GM21723 (cell line): ENCODE measurements at regions not wholly inside any gene's neighbourhood (a gene's known extent, or its start where the extent isn't known, plus 50 kb on each side); places are given as distances from the start of the nearest gene placed in this dataset.
"Not testable (repeated sequence)": the region's sequence is repeated elsewhere in the genome, so short reads cannot be mapped to it uniquely, and the experiment has no call there.

Experiments used
- ATAC-seq: cut with Tn5 transposase; IDR thresholded peaks from one replicate; pipeline ENCODE4 v1.9.1; 2021; ENCODE audit warnings: mild to moderate bottlenecking, moderate library complexity; ENCODE audit not compliant: unreplicated experiment

GRCh38 chr14:101616202-101616601, 54.9 kb downstream of the DIO3 start:
- no peak for ATAC-seq

- ATAC-seq, result no peak
These were observed 58.2 kb downstream of the DIO3 start for GRCh38 chr14:101619484-101619883.

GRCh38 chr14:101620031-101620788, 58.9 kb downstream of the DIO3 start:
- ATAC-seq, result no peak

GRCh38 chr14:101620821-101621785, 59.8 kb downstream of the DIO3 start:
- ATAC-seq, result no peak

DNA sequence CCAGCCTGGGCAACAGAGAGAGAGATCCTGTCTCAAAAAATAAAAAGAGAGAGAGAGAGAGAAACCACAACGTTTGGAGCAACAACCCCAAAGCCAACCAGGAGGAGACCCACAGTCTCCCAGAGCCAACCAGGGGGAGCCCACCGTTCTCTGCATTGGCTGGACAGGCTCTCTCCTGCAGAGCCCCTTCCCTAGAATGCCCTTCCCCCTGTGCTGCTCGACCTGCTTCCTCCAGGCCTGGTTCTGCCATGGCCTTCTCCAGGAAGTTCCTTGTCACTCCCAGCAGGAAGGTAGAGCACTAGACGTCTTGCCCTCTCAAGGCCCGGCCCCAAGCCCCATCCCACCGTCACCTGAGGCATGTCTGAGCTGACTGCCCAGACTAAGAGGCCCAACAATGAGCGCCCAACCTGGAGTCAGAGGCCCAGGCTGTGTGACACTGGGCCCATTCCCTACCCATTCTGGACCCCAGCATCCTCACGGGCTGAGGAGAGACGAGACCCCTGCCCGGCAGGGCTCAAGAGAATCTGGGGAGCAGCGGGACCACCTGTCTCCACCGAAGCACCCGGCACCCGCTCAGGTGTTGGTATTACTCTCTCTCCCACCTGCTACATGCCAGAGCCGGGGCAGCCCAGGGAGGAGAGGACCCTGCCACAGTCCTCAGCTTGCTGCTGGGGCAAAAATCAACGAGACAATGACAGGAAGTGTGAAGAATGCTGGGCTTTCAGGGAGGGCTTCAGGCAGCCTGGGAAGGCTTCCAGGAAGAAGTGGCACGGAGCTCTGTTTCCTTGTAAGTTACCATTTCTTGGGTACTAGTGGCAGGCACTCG, 61.2 kb downstream of the DIO3 start:
- no peak for ATAC-seq

DNA sequence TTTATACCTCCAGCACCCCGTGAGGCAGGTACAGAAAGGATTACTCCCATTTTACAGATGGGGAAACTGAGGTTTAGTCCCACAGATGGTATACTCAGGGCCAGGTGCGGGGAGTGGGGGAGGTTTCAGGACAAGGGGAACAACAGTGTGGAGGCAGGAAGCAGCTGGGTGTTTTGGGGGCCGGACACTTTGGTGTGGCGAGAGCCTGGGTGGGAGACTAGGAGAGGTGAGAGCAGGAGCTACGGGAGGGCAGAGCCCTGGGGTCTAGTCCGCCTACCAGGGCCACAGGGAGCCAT, 61.7 kb downstream of the DIO3 start:
- ATAC-seq, result no peak

- ATAC-seq, result no peak
These were observed 62.6 kb downstream of the DIO3 start for GRCh38 chr14:101623685-101624444.

DNA sequence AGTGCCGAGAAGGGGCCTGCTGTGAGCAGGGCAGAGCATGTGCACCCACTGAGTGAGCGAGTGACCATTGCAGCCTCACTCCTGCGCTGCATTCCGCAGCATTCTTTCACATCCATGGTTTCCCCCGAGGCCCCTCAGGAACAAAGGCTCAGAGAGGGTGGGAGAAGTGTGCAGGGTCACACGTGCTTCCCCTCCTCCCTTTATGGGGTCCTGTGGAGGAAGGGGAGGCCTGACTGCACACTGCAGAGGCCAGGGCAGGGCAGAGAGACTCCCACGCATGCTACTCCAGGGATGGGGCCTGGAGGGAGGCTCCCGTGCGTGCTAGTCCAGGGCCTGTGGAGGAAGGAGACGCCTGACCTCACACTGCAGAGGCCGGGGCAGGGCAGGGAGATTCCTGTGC, 63.2 kb downstream of the DIO3 start:
- ATAC-seq, result no peak

DNA sequence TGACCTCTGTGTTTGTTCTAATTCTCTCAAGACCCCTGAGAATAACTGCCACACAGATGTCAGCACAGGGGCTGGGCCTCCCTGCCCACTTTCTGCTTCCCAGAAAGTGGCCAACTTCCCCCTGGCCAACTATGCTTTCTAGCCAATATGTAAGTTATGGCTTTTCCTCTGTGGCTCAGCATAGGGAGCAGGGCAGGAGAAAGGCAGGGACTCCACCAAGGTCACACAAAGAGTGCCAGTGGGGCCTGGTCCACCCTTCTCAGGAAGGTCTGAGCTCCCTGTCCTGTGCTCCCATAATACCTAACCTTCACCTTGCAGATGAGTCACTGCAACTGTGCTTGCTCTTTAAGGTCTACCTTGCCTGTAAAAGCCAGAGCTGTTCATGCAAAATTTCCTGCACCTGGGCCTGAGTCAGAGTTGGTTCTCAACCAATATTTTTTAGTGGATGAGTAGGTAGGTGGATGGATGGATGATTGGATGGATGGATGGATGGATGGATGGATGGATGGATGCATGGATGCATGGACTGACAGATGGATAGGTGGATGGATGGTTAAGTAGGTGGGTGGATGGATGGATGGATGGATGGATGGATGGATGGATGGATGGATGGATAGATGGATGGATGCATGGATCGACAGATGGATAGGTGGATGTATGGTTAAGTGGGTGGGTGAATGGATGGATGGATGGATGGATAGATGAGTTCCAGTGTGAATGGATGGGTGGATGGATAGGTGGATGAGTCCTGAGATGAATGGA, 64.2 kb downstream of the DIO3 start:
- no peak for ATAC-seq

- no peak for ATAC-seq
These were observed 65.0 kb downstream of the DIO3 start for GRCh38 chr14:101626331-101626730.

GRCh38 chr14:101627915-101628262, 66.6 kb downstream of the DIO3 start:
- no peak for ATAC-seq

GRCh38 chr14:101628471-101628966, 67.2 kb downstream of the DIO3 start:
- peak; percentile 81 for ATAC-seq

DNA sequence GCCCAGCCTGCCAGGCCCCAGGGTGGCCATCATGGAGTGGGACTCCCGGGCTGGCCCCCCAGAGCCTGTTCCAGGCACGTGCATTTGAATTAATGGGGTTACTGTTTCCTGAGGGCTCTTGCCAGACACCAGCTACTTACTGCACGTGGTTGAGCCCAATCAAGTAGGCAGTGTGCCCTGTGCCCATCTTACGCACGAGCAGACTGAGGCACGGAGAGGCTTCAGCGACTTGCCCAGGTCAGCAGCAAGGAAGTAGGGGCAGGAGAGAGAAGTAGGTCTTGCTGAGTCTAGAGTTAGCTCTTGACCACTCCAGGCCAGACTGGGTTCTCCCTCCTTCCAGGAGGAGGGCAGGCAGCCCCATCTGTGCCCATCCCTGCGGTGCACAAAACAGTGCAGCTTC, 67.7 kb downstream of the DIO3 start:
- no peak for ATAC-seq

DNA sequence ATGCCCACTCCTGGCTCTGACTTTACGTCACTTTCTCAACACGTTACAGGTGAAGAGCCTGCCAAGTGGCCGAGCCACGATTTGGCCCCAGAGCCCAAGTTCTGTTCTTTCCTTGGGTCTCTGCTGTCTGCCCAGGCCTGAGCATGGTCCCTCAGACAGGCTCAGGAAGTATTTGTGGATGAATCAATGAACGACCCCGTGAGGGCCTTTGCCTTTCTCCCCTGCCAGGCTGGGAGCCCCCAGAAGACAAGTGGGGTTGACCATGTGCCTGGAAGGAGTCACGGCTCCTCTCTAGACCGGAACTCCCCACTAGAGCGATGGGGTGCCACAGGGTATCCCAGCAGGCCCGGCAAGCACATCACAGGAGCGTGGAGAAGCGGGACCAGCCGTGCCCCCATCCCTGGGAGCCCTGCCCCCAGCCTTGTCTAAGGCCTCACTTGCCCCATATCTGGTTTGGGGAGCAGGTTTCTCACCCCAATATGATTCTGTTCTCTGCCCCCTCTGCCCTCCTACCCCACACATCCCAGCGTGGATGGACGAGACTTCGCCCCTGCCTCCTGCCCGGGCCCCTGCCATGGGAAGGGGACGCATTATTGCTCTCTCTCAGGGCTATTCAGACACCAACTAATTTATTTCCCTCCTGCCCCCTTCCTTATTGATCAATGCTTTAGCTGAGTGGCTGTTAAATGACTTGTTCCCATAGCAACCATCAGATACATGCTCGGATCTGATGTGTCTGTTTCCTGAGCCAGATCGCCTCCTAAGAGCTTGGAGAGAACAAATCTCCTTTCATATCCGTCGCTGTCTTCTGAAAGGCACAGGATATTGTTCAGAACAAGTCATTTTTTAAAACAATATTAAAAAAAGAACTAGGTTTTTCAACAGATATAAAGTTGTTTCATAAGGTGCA, 69.0 kb downstream of the DIO3 start:
- no peak for ATAC-seq

- ATAC-seq, result no peak
These were observed 69.9 kb downstream of the DIO3 start for GRCh38 chr14:101631199-101631598.

GRCh38 chr14:101631970-101632369, 70.7 kb downstream of the DIO3 start:
- not testable (repeated sequence) for ATAC-seq

DNA sequence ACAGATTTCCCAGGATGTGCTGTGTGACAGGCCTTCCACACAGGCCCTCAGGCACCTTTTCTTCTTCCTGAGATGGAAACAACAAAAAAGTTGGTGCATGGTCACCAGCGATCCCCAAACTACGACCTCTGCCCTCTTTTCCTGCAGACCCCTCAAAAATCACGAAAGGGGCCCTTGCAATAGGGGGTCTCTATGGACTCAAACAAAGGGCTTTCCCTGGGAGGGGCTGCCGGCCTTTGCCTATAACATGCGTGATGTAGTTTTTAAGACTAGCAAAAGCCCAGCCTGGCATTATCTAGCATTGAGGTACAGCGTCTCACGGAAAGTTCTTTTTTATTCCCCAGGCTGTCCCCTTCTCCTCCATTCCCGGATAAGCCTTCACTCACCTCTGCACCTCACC, 71.2 kb downstream of the DIO3 start:
- ATAC-seq, result no peak

DNA sequence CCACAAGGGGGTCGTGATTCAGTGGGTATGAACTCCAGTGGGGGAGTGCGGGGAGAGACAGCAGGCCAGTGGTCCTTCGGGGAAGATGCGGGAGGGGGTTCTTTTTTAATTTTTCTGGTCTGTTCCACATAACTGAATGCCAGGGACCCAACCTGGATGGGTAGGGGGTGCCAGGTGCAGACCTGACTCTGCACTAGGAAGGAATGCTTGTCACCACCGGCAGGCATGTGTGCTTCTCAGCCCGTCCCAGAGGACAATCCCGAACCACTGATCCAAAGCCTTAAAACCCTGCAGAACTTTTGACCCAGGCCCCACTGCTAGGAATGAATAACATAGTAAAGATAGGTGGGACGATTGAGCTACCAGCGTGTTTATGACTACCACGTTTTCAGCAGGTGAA, 72.0 kb downstream of the DIO3 start:
- ATAC-seq, result no peak
